Nephron (organoid): ENCODE measurements at regions not wholly inside any gene's neighbourhood (a gene's known extent, or its start where the extent isn't known, plus 50 kb on each side); places are given as distances from the start of the nearest gene placed in this dataset.
A peak's percentile ranks its signal among the peaks of the same experiment; 100 is the strongest.

Experiments used
- H3K27ac Mint-ChIP-seq, 3 experiments: 2 replicates each; pipeline ENCODE4 v1.8.0; 2020; ENCODE audit warnings: mixed read lengths in 3 of 3, mild to moderate bottlenecking in 2 of 3, moderate library complexity in 1 of 3
- H3K27me3 Mint-ChIP-seq: 2 replicates; pipeline ENCODE4 v1.8.0; 2021; ENCODE audit warnings: low read depth, mild to moderate bottlenecking, moderate library complexity, mixed read lengths
- H3K36me3 Mint-ChIP-seq: 2 replicates; pipeline ENCODE4 v1.8.0; 2020; ENCODE audit warnings: low read depth, mixed read lengths
- H3K4me1 Mint-ChIP-seq: 2 replicates; pipeline ENCODE4 v1.8.0; 2020; ENCODE audit warnings: mixed read lengths
- H3K4me3 Mint-ChIP-seq, 3 experiments: 2 replicates each; pipeline ENCODE4 v1.8.0; 2020; ENCODE audit warnings: mild to moderate bottlenecking in 3 of 3, mixed read lengths in 3 of 3, moderate library complexity in 2 of 3
- H3K9me3 Mint-ChIP-seq: 2 replicates; pipeline ENCODE4 v1.8.0; 2020; ENCODE audit warnings: mixed read lengths
- TF ChIP-seq, protein P1 (sequence below), 3 experiments: fragments of 200-600 bp; sonication (generic); IDR thresholded peaks; one replicate each; pipeline ENCODE4 v1.5.0; 2021; ENCODE audit warnings: antibody characterized with exemption in 3 of 3; ENCODE audit not compliant: unreplicated experiment in 3 of 3

- no peaks in the 10 kb centered on the region for H3K9me3 Mint-ChIP-seq
- TF ChIP-seq, protein P1, sequence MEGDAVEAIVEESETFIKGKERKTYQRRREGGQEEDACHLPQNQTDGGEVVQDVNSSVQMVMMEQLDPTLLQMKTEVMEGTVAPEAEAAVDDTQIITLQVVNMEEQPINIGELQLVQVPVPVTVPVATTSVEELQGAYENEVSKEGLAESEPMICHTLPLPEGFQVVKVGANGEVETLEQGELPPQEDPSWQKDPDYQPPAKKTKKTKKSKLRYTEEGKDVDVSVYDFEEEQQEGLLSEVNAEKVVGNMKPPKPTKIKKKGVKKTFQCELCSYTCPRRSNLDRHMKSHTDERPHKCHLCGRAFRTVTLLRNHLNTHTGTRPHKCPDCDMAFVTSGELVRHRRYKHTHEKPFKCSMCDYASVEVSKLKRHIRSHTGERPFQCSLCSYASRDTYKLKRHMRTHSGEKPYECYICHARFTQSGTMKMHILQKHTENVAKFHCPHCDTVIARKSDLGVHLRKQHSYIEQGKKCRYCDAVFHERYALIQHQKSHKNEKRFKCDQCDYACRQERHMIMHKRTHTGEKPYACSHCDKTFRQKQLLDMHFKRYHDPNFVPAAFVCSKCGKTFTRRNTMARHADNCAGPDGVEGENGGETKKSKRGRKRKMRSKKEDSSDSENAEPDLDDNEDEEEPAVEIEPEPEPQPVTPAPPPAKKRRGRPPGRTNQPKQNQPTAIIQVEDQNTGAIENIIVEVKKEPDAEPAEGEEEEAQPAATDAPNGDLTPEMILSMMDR (IDR thresholded peaks at IDR 0.05; ENCODE audit: unreplicated experiment in 3 of 3): no peak
- peaks cover 30% of the 10 kb centered on the region for H3K36me3 Mint-ChIP-seq
- H3K4me1 Mint-ChIP-seq: peaks cover 67% of the 10 kb centered on the region
- no peaks in the 10 kb centered on the region for H3K27me3 Mint-ChIP-seq
- no peak overlapping the region for H3K4me3 Mint-ChIP-seq
- peak overlapping the region; percentile 95 to 99 (median 97) for H3K27ac Mint-ChIP-seq
Measured at GRCh38 chr6:22072949-22073348, 223.9 kb downstream of the PRL start.

DNA sequence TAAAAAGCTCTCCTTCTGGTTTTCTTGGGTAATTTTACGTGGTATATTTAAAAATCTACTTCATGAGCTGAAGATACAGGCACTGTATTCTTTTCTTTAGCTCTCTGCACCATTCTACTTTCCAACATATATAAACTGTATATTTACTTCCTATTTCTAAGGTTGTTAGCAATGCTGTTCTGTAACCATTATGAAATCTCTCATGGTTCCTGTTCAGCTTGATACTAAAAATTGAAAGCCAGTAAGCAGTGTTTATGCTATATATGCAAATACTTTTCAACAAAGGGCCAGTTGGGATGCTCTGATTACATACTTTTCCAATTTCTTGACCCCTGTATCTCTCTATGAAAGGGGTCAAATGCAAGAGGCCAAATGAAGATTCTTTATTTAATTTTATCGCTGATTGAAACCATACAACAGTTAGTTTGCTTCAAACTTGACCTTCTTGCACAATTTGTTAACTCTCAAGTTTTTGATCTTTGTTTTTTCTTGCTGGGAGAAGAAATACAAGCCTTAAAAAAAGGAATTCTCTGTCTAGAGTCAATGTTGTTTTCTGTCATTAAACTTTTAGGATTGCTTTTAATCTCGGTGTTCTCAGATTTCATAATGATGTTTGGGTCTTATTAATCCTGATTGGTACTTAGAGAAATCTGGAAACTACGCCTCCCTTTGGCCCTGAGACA lies 223.2 kb downstream of the PRL start:
- H3K4me3 Mint-ChIP-seq: no peak overlapping the region
- TF ChIP-seq, protein P1 (IDR thresholded peaks at IDR 0.05; ENCODE audit: unreplicated experiment in 3 of 3): no peak
- no peaks in the 10 kb centered on the region for H3K9me3 Mint-ChIP-seq
- H3K4me1 Mint-ChIP-seq: peaks cover 64% of the 10 kb centered on the region
- no peaks in the 10 kb centered on the region for H3K27me3 Mint-ChIP-seq
- H3K27ac Mint-ChIP-seq: peak overlapping the region; percentile 95 to 99 (median 97)
- H3K36me3 Mint-ChIP-seq: peaks cover 30% of the 10 kb centered on the region

- no peak overlapping the region for H3K4me3 Mint-ChIP-seq
- H3K36me3 Mint-ChIP-seq: peaks cover 32% of the 10 kb centered on the region
- peaks cover 42% of the 10 kb centered on the region for H3K4me1 Mint-ChIP-seq
- no peaks in the 10 kb centered on the region for H3K27me3 Mint-ChIP-seq
- TF ChIP-seq, protein P1 (IDR thresholded peaks at IDR 0.05; ENCODE audit: unreplicated experiment in 3 of 3): no peak
- peak overlapping the region in 2 of 3 experiments; percentile 12 to 18 for H3K27ac Mint-ChIP-seq
- H3K9me3 Mint-ChIP-seq: no peaks in the 10 kb centered on the region
Measured at GRCh38 chr6:22078288-22078687, 218.5 kb downstream of the PRL start.

GRCh38 chr6:22078802-22079545 lies 217.9 kb downstream of the PRL start:
- TF ChIP-seq, protein P1 (IDR thresholded peaks at IDR 0.05; ENCODE audit: unreplicated experiment in 3 of 3): no peak
- Mint-ChIP-seq H3K4me3 (no peak overlapping the region), H3K4me1 (peaks cover 42% of the 10 kb centered on the region), H3K36me3 (peaks cover 32% of the 10 kb centered on the region), H3K9me3 (no peaks in the 10 kb centered on the region), H3K27me3 (no peaks in the 10 kb centered on the region), H3K27ac (peak overlapping the region in 2 of 3 experiments; percentile 33 to 35)

GRCh38 chr6:22079783-22080182 lies 217.1 kb downstream of the PRL start:
- peaks cover 30% of the 10 kb centered on the region for H3K36me3 Mint-ChIP-seq
- peak overlapping the region in 2 of 3 experiments; percentile 35 to 63 for H3K27ac Mint-ChIP-seq
- no peaks in the 10 kb centered on the region for H3K27me3 Mint-ChIP-seq
- H3K4me3 Mint-ChIP-seq: no peak overlapping the region
- H3K9me3 Mint-ChIP-seq: no peaks in the 10 kb centered on the region
- peaks cover 39% of the 10 kb centered on the region for H3K4me1 Mint-ChIP-seq
- TF ChIP-seq, protein P1 (IDR thresholded peaks at IDR 0.05; ENCODE audit: unreplicated experiment in 3 of 3): no peak
